ENCODE measurements at regions not wholly inside any gene's neighbourhood (a gene's known extent, or its start where the extent isn't known, plus 50 kb on each side); places are given as distances from the start of the nearest gene placed in this dataset.

DNA sequence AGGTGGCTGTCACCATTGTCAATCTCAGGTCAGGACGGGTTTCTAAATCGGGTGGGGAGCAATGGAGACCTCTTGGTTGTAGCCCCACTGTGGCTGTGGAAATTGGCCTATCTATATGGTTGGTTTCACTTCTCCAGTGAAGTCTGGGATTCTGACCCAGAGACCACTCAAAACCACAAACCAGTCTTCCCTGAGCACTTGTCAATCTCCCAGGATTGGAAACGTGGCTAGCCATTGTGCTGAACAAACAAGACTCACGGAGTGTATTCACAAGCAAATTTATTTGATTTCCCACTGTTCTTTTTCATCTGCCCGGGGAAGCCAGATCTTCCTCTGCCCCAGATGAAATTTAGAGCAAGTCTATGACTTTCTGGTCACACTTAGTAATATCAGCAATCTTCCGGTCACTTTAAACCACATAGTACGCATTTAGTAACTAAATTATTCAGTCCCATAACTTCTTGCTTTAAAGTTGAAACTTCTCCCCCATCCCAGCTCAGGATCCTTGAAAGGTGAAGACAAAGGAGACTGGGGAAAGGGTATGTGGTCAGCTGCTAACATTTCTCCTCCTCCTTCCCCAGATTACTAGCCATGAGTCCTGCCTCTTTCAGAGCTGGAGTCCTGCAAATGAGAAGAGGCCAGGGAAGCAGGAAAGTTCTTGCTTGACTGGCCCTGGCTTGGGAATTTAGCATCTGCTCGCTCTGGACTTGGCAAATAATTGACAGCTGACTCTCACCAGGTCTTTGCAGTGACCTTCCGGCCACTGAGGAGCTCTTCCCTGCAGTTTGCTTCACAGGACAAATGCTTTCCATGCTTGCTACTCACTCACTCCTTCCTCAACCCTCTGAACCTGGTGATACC lies 123.2 kb upstream of the MAX start:
- no peaks in the 10 kb centered on the region for H4K20me1 ChIP-seq (ENCODE audit: insufficient read depth, low read length)
- no peaks in the 10 kb centered on the region for H3K9me3 ChIP-seq (ENCODE audit: low read length)
- intact Hi-C loops (cut with micrococcal nuclease; ENCODE audit: unreplicated experiment) (loop anchor here (2.0 to 5.0 kb wide), 2 partner anchors 77 to 187 kb away; partner anchors contain the start of gene FUT8), in situ Hi-C loops (cut with HindIII; ENCODE audit: extremely low pct_ligation_motif_present, low pct_unique_long_range_greater_than_20kb) (loop anchor here (5.0 kb wide), 1 partner anchor 187 kb away; the partner anchor contains the start of gene FUT8)
- no peak overlapping the region for H3K4me3 ChIP-seq (replicated peaks in 1 of 3; ENCODE audit: insufficient read depth in 1 of 3, low read depth in 2 of 3, low read length in 3 of 3)
- TF ChIP-seq FOSL2 (CRISPR knock-in tag; IDR thresholded peaks at IDR 0.05) (0 out of 2 replicates have a peak, but pooled peaks have one; percentile 15), ZMYM2 (CRISPR knock-in tag; IDR thresholded peaks at IDR 0.05) (peak; percentile 36; the same call in 1 of the 2 replicates), ZNF136 (CRISPR knock-in tag; IDR thresholded peaks at IDR 0.05; ENCODE audit: low read depth) (no peak), SNAPC2 (CRISPR knock-in tag; IDR thresholded peaks at IDR 0.05) (no peak), TFAP4 (IDR thresholded peaks at IDR 0.05; ENCODE audit: borderline replicate concordance, low read depth) (peak; percentile 71; the same call in 1 of the 2 replicates), IKZF4 (CRISPR knock-in tag; IDR thresholded peaks at IDR 0.05; ENCODE audit: borderline replicate concordance, low read depth, not compliant biosample characterization) (no peak), ZMYM3 (CRISPR knock-in tag; IDR thresholded peaks at IDR 0.05) (0 out of 2 replicates have a peak, but pooled peaks have one; percentile 37), ERF (CRISPR knock-in tag; IDR thresholded peaks at IDR 0.05) (no peak), REL (CRISPR knock-in tag; conservative IDR thresholded peaks at IDR 0.05) (no peak), FIP1L1 (IDR thresholded peaks at IDR 0.05; ENCODE audit: borderline replicate concordance, insufficient read depth, low read depth, low read length) (no peak)
- TF ChIP-seq, protein P1, sequence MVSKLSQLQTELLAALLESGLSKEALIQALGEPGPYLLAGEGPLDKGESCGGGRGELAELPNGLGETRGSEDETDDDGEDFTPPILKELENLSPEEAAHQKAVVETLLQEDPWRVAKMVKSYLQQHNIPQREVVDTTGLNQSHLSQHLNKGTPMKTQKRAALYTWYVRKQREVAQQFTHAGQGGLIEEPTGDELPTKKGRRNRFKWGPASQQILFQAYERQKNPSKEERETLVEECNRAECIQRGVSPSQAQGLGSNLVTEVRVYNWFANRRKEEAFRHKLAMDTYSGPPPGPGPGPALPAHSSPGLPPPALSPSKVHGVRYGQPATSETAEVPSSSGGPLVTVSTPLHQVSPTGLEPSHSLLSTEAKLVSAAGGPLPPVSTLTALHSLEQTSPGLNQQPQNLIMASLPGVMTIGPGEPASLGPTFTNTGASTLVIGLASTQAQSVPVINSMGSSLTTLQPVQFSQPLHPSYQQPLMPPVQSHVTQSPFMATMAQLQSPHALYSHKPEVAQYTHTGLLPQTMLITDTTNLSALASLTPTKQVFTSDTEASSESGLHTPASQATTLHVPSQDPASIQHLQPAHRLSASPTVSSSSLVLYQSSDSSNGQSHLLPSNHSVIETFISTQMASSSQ (IDR thresholded peaks at IDR 0.05; ENCODE audit: low read depth) = 0 out of 2 replicates have a peak, but pooled peaks have one; percentile 23
- TF ChIP-seq, protein P1 (CRISPR knock-in tag; IDR thresholded peaks at IDR 0.05; ENCODE audit: borderline replicate concordance) = no peak
- TF ChIP-seq, protein P2, sequence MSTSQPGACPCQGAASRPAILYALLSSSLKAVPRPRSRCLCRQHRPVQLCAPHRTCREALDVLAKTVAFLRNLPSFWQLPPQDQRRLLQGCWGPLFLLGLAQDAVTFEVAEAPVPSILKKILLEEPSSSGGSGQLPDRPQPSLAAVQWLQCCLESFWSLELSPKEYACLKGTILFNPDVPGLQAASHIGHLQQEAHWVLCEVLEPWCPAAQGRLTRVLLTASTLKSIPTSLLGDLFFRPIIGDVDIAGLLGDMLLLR (CRISPR knock-in tag; IDR thresholded peaks at IDR 0.05) = no peak
- BruUV-seq (replicated peaks) = no TSS peak
- no peaks in the 10 kb centered on the region for H3K36me3 ChIP-seq (replicated peaks in 1 of 2; ENCODE audit: control insufficient read depth in 1 of 2, insufficient read depth in 2 of 2, low read length in 2 of 2)
- ChIA-PET CTCF (ENCODE audit: low intra/inter-chr PET ratio, low total read pairs) (no interaction called here), POLR2A (interaction anchor here (0.9 to 7.0 kb wide), 9 partner anchors 13 to 186 kb away, joined by 3 to 190 read pairs (median 13); partner anchors contain the start of gene FUT8)
- FAIRE-seq (no peak), ATAC-seq (no peak; the same call in 2 of the 3 replicates), DNase-seq (ENCODE audit: low spot score) (no peak)
- no peak overlapping the region for H2AFZ ChIP-seq (ENCODE audit: low read length)
- H3K27ac ChIP-seq (ENCODE audit: extremely low read length, insufficient read depth, low read length) = peak overlapping the region; percentile 90
- H3K27me3 ChIP-seq (ENCODE audit: control insufficient read depth in 1 of 2, insufficient read depth in 2 of 2, low read length in 2 of 2) = no peaks in the 10 kb centered on the region
- peak overlapping the region; percentile 54 for H3K4me2 ChIP-seq (ENCODE audit: low read depth, low read length)
- WGBS (ENCODE audit: low lambda C conversion rate) = 74% methylated on average over 7 of the region's 9 CpGs
- no peak overlapping the region for H3K9ac ChIP-seq (ENCODE audit: insufficient read depth, low read depth, low read length)
- H3K79me2 ChIP-seq (ENCODE audit: insufficient read depth, low read length) = no peaks in the 10 kb centered on the region
- peaks cover 71% of the 10 kb centered on the region for H3K4me1 ChIP-seq (ENCODE audit: insufficient read depth, low read length)
